ENCODE measurements at regions not wholly inside any gene's neighbourhood (a gene's known extent, or its start where the extent isn't known, plus 50 kb on each side); places are given as distances from the start of the nearest gene placed in this dataset.

DNA sequence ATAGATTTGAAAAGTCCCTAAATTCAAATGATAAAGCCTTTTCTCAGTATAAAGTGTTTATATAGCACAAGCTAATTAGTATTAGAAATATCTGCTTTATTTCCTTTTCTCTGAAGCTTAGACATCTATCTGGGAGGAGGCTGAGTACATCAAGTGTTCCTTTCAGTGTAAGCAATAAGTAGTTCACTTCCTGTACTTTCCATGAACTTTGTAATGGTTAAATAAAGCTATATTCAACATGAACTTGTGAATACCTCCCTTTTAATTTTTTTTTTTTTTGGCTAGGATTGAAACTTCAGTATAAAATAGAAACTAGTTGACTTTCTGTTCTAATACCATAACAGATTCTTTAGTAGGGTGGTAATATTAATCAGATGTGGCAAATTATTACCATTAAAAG lies 190.9 kb downstream of the CENPW start:
- Histone ChIP-seq H3K4me3 (no peak overlapping the region), H3K27ac (no peak overlapping the region), H3K4me1 (no peaks in the 10 kb centered on the region), H3K9me3 (no peaks in the 10 kb centered on the region), H3K27me3 (no peaks in the 10 kb centered on the region), H3K36me3 (no peaks in the 10 kb centered on the region)
- intact Hi-C loops (cut with DNase I) = no loop called here
- no peak for TF ChIP-seq POLR2A (IDR thresholded peaks at IDR 0.05)
- TF ChIP-seq, protein P1, sequence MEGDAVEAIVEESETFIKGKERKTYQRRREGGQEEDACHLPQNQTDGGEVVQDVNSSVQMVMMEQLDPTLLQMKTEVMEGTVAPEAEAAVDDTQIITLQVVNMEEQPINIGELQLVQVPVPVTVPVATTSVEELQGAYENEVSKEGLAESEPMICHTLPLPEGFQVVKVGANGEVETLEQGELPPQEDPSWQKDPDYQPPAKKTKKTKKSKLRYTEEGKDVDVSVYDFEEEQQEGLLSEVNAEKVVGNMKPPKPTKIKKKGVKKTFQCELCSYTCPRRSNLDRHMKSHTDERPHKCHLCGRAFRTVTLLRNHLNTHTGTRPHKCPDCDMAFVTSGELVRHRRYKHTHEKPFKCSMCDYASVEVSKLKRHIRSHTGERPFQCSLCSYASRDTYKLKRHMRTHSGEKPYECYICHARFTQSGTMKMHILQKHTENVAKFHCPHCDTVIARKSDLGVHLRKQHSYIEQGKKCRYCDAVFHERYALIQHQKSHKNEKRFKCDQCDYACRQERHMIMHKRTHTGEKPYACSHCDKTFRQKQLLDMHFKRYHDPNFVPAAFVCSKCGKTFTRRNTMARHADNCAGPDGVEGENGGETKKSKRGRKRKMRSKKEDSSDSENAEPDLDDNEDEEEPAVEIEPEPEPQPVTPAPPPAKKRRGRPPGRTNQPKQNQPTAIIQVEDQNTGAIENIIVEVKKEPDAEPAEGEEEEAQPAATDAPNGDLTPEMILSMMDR (IDR thresholded peaks at IDR 0.05) = no peak
- DNase-seq = no peak

DNA sequence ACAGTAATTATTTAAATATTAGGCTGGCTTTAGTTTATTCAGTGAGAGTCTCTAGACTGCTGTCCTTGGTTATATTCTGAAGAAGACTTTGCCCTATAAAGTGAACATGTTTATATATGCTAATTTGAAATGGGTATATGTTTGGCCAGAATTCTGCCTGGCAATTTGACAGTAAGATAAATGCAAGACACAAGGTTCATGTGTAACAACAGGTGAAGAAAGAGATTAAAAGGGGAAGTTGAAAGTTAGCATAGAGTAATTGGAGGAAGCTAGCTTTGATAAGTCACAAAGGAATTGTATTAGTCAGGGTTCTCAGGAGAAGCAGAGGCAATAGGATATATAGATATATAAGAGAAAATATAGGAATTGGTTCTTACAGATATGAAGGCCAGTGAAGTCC lies 191.4 kb downstream of the CENPW start:
- TF ChIP-seq, protein P1 (IDR thresholded peaks at IDR 0.05) = no peak
- no peak for TF ChIP-seq POLR2A (IDR thresholded peaks at IDR 0.05)
- H3K27me3 ChIP-seq = no peaks in the 10 kb centered on the region
- intact Hi-C loops (cut with DNase I) = no loop called here
- no peak for DNase-seq
- no peaks in the 10 kb centered on the region for H3K36me3 ChIP-seq
- H3K4me3 ChIP-seq = no peak overlapping the region
- no peaks in the 10 kb centered on the region for H3K4me1 ChIP-seq
- H3K9me3 ChIP-seq = no peaks in the 10 kb centered on the region
- no peak overlapping the region for H3K27ac ChIP-seq

DNA sequence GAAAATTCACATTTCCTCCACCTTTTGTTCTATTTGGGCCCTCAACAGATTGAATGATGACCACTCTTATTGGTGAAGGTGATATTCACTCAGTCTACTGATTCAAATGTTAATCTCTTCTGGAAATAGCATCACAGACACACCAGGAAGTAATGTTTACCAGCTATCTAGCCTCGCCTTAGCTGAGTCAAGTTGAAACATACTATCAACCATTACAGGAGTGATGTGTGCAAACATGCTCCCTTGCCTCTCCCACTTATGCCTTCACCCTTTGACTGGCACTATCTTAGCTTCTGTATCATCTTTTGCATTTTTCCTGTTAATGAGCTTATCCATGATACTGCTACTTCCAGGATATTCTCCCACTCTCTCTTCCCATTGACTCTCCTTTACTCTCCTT lies 191.9 kb downstream of the CENPW start:
- Histone ChIP-seq H3K36me3 (no peaks in the 10 kb centered on the region), H3K9me3 (no peaks in the 10 kb centered on the region), H3K27me3 (no peaks in the 10 kb centered on the region), H3K4me1 (no peaks in the 10 kb centered on the region), H3K27ac (no peak overlapping the region), H3K4me3 (no peak overlapping the region)
- intact Hi-C loops (cut with DNase I) = no loop called here
- WGBS, 2 donors = 40 to 44% methylated on average over 1 of the region's 1 CpG
- no peak for TF ChIP-seq POLR2A (IDR thresholded peaks at IDR 0.05)
- TF ChIP-seq, protein P1 (IDR thresholded peaks at IDR 0.05) = no peak
- DNase-seq = no peak

DNA sequence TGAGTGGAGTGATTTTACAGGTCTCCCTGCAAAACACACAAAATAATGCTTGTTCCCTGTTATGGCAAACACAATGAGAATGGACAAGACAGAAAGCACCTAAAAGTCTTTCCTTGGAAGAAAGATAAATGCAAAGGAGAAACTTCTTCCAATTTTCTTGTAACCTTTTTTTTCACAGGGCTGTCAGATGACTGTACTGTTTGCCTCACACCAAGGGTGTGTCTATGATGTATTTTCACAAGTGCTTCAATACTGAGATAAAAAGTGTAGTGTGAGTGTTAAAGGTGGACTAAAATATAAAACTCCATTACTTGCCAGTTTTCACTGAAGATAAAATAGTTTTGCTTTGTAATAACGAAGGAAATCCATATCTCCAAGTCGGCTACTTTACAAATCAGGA lies 194.5 kb downstream of the CENPW start:
- Histone ChIP-seq H3K27me3 (no peaks in the 10 kb centered on the region), H3K27ac (no peak overlapping the region), H3K9me3 (no peaks in the 10 kb centered on the region), H3K4me1 (no peaks in the 10 kb centered on the region), H3K4me3 (no peak overlapping the region), H3K36me3 (no peaks in the 10 kb centered on the region)
- no peak for TF ChIP-seq POLR2A (IDR thresholded peaks at IDR 0.05)
- TF ChIP-seq, protein P1 (IDR thresholded peaks at IDR 0.05) = no peak
- WGBS, 2 donors = 61 to 71% methylated on average over 2 of the region's 2 CpGs
- intact Hi-C loops (cut with DNase I) = no loop called here
- no peak for DNase-seq

DNA sequence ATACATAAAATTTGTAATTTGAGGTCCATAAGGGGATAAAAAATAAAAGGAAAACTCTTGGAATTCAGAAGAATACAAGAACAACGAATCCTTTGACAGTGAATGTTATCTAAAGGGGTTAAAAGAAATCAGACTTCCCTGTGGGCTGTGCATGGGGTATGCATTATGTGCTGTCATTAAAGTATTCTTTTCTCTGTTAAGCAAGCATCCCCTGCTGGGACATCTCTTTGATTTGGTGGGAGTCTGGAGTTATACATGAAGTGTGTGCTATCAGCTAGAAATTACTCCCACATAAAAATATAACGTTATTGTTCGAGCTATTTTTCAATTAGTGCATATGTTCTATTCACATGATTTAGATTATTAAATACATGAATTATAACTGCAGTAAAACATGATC lies 195.2 kb downstream of the CENPW start:
- 46 to 65% methylated on average over 3 of the region's 3 CpGs for WGBS, 2 donors
- intact Hi-C loops (cut with DNase I) = no loop called here
- no peaks in the 10 kb centered on the region for H3K9me3 ChIP-seq
- no peak overlapping the region for H3K4me3 ChIP-seq
- H3K27me3 ChIP-seq = no peaks in the 10 kb centered on the region
- H3K27ac ChIP-seq = no peak overlapping the region
- H3K4me1 ChIP-seq = no peaks in the 10 kb centered on the region
- H3K36me3 ChIP-seq = no peaks in the 10 kb centered on the region
- TF ChIP-seq, protein P1 (IDR thresholded peaks at IDR 0.05) = no peak
- no peak for TF ChIP-seq POLR2A (IDR thresholded peaks at IDR 0.05)
- DNase-seq = no peak

Measured in esophagus squamous epithelium (tissue), 5 donors.